Gastrocnemius medialis (tissue), 4 donors: ENCODE measurements at regions not wholly inside any gene's neighbourhood (a gene's known extent, or its start where the extent isn't known, plus 50 kb on each side); places are given as distances from the start of the nearest gene placed in this dataset.

Experiments used
- POLR2A ChIP-seq, 2 donors: fragments of 450-650 bp; IDR thresholded peaks; one replicate each; pipeline ENCODE4 v1.6.1; 2017; ENCODE audit warnings: antibody characterized with exemption in 2 of 2, mild to moderate bottlenecking in 2 of 2, moderate library complexity in 2 of 2
- TF ChIP-seq, protein P1 (sequence below), 5 experiments: fragments of 450-650 bp in 3 of 5; fragments of 200-600 bp in 2 of 5; sonication (generic) in 2 of 5; IDR thresholded peaks in 4 of 5; conservative IDR thresholded peaks in 1 of 5; 1 replicate in 4 of 5; 2 replicates in 1 of 5; pipeline ENCODE4 v1.5.1; 2016 to 2019; ENCODE audit warnings: antibody characterized with exemption in 5 of 5, mild to moderate bottlenecking in 3 of 5, moderate library complexity in 3 of 5

GRCh38 chr2:226674123-226674522, 125.5 kb downstream of the IRS1 start:
- TF ChIP-seq, protein P1, sequence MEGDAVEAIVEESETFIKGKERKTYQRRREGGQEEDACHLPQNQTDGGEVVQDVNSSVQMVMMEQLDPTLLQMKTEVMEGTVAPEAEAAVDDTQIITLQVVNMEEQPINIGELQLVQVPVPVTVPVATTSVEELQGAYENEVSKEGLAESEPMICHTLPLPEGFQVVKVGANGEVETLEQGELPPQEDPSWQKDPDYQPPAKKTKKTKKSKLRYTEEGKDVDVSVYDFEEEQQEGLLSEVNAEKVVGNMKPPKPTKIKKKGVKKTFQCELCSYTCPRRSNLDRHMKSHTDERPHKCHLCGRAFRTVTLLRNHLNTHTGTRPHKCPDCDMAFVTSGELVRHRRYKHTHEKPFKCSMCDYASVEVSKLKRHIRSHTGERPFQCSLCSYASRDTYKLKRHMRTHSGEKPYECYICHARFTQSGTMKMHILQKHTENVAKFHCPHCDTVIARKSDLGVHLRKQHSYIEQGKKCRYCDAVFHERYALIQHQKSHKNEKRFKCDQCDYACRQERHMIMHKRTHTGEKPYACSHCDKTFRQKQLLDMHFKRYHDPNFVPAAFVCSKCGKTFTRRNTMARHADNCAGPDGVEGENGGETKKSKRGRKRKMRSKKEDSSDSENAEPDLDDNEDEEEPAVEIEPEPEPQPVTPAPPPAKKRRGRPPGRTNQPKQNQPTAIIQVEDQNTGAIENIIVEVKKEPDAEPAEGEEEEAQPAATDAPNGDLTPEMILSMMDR (IDR thresholded peaks at IDR 0.05 in 4 of 5, conservative IDR thresholded peaks at IDR 0.05 in 1 of 5) = no peak
- no peak for TF ChIP-seq POLR2A (IDR thresholded peaks at IDR 0.05)
